Vagina (tissue), 2 donors: ENCODE measurements at regions not wholly inside any gene's neighbourhood (a gene's known extent, or its start where the extent isn't known, plus 50 kb on each side); places are given as distances from the start of the nearest gene placed in this dataset.
A peak's percentile ranks its signal among the peaks of the same experiment; 100 is the strongest.

Source experiments
- DNase-seq, 2 donors: peaks; one replicate each; pipeline ENCODE4 v3.0.0-alpha.2; 2017; ENCODE audit errors: extremely low spot score in 2 of 2
- H3K27ac ChIP-seq: fragments of 200-600 bp; sonication (generic); one replicate; pipeline ENCODE4 v1.5.1; 2019
- H3K27me3 ChIP-seq: fragments of 200-600 bp; sonication (generic); one replicate; pipeline ENCODE4 v1.5.1; 2019
- H3K36me3 ChIP-seq, 2 donors: fragments of 200-600 bp; sonication (generic); one replicate each; pipeline ENCODE4 v1.5.1; 2017 to 2019
- H3K4me1 ChIP-seq: fragments of 200-600 bp; sonication (generic); one replicate; pipeline ENCODE4 v1.5.1; 2019
- H3K4me3 ChIP-seq, 2 donors: fragments of 200-600 bp; sonication (generic); 1 replicate in 1 of 2; 2 replicates in 1 of 2; pipeline ENCODE4 v1.5.1; 2016 to 2019
- H3K9me3 ChIP-seq: fragments of 200-600 bp; sonication (generic); one replicate; pipeline ENCODE4 v1.5.1; 2019
- POLR2A ChIP-seq, 2 donors: fragments of 450-650 bp; IDR thresholded peaks; one replicate each; pipeline ENCODE4 v1.6.1; 2017; ENCODE audit warnings: antibody characterized with exemption in 2 of 2, mild to moderate bottlenecking in 2 of 2, moderate library complexity in 2 of 2
- POLR2AphosphoS5 ChIP-seq, 2 donors: sonication (generic); formaldehyde crosslinking; IDR thresholded peaks; one replicate each; pipeline ENCODE4 v1.9.0; 2017; ENCODE audit warnings: antibody characterized with exemption in 2 of 2, mild to moderate bottlenecking in 2 of 2, low read depth in 1 of 2; ENCODE audit not compliant: insufficient read depth in 1 of 2
- intact Hi-C: fragments of 100-400 bp; cut with DNase I; formaldehyde crosslinking; loops from one replicate; pipeline ENCODE4 v1.15.1; 2023
- TF ChIP-seq, protein P1 (sequence below), 3 experiments: fragments of 450-650 bp in 2 of 3; fragments of 200-600 bp in 1 of 3; sonication (generic) in 1 of 3; IDR thresholded peaks; one replicate each; pipeline ENCODE4 v1.5.1; 2017 to 2019; ENCODE audit warnings: antibody characterized with exemption in 3 of 3, mild to moderate bottlenecking in 2 of 3, moderate library complexity in 2 of 3

- Histone ChIP-seq H3K27ac (no peak overlapping the region), H3K36me3 (no peaks in the 10 kb centered on the region), H3K4me3 (no peak overlapping the region), H3K9me3 (no peaks in the 10 kb centered on the region), H3K27me3 (no peaks in the 10 kb centered on the region), H3K4me1 (no peaks in the 10 kb centered on the region)
- TF ChIP-seq, protein P1, sequence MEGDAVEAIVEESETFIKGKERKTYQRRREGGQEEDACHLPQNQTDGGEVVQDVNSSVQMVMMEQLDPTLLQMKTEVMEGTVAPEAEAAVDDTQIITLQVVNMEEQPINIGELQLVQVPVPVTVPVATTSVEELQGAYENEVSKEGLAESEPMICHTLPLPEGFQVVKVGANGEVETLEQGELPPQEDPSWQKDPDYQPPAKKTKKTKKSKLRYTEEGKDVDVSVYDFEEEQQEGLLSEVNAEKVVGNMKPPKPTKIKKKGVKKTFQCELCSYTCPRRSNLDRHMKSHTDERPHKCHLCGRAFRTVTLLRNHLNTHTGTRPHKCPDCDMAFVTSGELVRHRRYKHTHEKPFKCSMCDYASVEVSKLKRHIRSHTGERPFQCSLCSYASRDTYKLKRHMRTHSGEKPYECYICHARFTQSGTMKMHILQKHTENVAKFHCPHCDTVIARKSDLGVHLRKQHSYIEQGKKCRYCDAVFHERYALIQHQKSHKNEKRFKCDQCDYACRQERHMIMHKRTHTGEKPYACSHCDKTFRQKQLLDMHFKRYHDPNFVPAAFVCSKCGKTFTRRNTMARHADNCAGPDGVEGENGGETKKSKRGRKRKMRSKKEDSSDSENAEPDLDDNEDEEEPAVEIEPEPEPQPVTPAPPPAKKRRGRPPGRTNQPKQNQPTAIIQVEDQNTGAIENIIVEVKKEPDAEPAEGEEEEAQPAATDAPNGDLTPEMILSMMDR (IDR thresholded peaks at IDR 0.05): no peak
- TF ChIP-seq POLR2AphosphoS5 (IDR thresholded peaks at IDR 0.05; ENCODE audit: insufficient read depth in 1 of 2, low read depth in 1 of 2): peak in 1 of 2 donors; percentile 24
- TF ChIP-seq POLR2A (IDR thresholded peaks at IDR 0.05): no peak
- no peak for DNase-seq
- intact Hi-C loops: no loop called here
These were observed 214.4 kb downstream of the PLK2 start for GRCh38 chr5:58245476-58245840.

GRCh38 chr5:58244819-58245475 is 214.9 kb downstream of the PLK2 start:
- DNase-seq: no peak
- H3K4me1 ChIP-seq: no peaks in the 10 kb centered on the region
- no peak for TF ChIP-seq POLR2AphosphoS5 (IDR thresholded peaks at IDR 0.05; ENCODE audit: insufficient read depth in 1 of 2, low read depth in 1 of 2)
- no peak for TF ChIP-seq POLR2A (IDR thresholded peaks at IDR 0.05)
- intact Hi-C loops: loop anchor here (5.0 kb wide), 1 partner anchor 1978 kb away; no protein-coding TSS in a partner anchor
- H3K27ac ChIP-seq: no peak overlapping the region
- no peak overlapping the region for H3K4me3 ChIP-seq
- no peaks in the 10 kb centered on the region for H3K36me3 ChIP-seq
- no peaks in the 10 kb centered on the region for H3K9me3 ChIP-seq
- no peaks in the 10 kb centered on the region for H3K27me3 ChIP-seq

GRCh38 chr5:58241389-58241788 is 218.5 kb downstream of the PLK2 start:
- H3K4me3 ChIP-seq: no peak overlapping the region
- peak in 1 of 2 donors; percentile 53 for TF ChIP-seq POLR2AphosphoS5 (IDR thresholded peaks at IDR 0.05; ENCODE audit: insufficient read depth in 1 of 2, low read depth in 1 of 2)
- TF ChIP-seq, protein P1 (IDR thresholded peaks at IDR 0.05): no peak
- H3K9me3 ChIP-seq: no peaks in the 10 kb centered on the region
- intact Hi-C loops: loop anchor here (5.0 kb wide), 1 partner anchor 1974 kb away; no protein-coding TSS in a partner anchor
- H3K27me3 ChIP-seq: no peaks in the 10 kb centered on the region
- no peak overlapping the region for H3K27ac ChIP-seq
- DNase-seq: no peak
- H3K36me3 ChIP-seq: no peaks in the 10 kb centered on the region
- no peaks in the 10 kb centered on the region for H3K4me1 ChIP-seq

DNA sequence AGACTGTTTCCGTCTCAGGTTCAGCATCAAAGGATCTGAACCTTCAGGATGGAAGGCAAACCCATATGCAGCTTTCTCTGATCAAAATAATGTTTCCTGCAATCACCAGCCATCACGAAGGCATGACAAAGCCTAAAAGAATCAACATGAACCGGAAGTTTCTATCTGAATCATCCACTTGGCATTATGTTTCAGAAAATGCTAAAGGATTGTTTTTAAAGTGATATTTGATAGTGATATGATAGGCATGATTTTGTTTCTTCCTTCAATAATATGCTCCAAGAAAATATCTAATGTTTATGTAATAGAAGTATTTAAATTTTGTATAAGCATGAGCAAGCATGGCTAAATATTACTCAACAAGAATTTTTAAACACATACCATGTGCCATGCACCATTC is 219.6 kb downstream of the PLK2 start:
- Histone ChIP-seq H3K27ac (no peak overlapping the region), H3K4me1 (peaks cover under 1% of the 10 kb centered on the region), H3K27me3 (no peaks in the 10 kb centered on the region), H3K9me3 (no peaks in the 10 kb centered on the region), H3K4me3 (no peak overlapping the region), H3K36me3 (no peaks in the 10 kb centered on the region)
- intact Hi-C loops: loop anchor here (5.0 kb wide), 1 partner anchor 1973 kb away; no protein-coding TSS in a partner anchor
- TF ChIP-seq POLR2A (IDR thresholded peaks at IDR 0.05) (no peak), POLR2AphosphoS5 (IDR thresholded peaks at IDR 0.05; ENCODE audit: insufficient read depth in 1 of 2, low read depth in 1 of 2) (no peak)
- TF ChIP-seq, protein P1 (IDR thresholded peaks at IDR 0.05): no peak
- DNase-seq: no peak

DNA sequence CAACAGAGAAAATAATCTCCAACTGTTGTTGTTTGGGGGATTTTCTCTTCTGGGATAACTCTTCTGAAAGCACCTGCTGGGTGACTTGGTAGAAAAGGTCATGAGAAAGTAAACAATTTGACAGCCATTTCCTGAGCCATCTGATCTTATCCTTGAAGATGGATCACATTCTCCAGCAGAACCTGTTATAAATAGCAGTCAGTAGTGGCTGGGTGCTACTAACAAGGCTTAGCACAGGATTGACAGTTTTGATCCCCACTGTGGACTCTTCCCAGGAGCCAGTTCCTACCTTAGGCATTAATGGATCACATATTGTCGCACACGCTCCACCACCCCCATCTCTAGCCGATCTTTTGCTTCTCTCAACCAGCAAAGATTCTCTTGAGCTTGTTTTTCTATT is 220.2 kb downstream of the PLK2 start:
- Histone ChIP-seq H3K27ac (no peak overlapping the region), H3K4me1 (peaks cover 5% of the 10 kb centered on the region), H3K4me3 (no peak overlapping the region), H3K9me3 (no peaks in the 10 kb centered on the region), H3K36me3 (no peaks in the 10 kb centered on the region), H3K27me3 (no peaks in the 10 kb centered on the region)
- TF ChIP-seq, protein P1 (IDR thresholded peaks at IDR 0.05): no peak
- TF ChIP-seq POLR2A (IDR thresholded peaks at IDR 0.05): no peak
- no peak for TF ChIP-seq POLR2AphosphoS5 (IDR thresholded peaks at IDR 0.05; ENCODE audit: insufficient read depth in 1 of 2, low read depth in 1 of 2)
- DNase-seq: no peak
- intact Hi-C loops: loop anchor here (5.0 kb wide), 1 partner anchor 1972 kb away; no protein-coding TSS in a partner anchor
